ENCODE measurements at regions not wholly inside any gene's neighbourhood (a gene's known extent, or its start where the extent isn't known, plus 50 kb on each side); places are given as distances from the start of the nearest gene placed in this dataset.

DNA sequence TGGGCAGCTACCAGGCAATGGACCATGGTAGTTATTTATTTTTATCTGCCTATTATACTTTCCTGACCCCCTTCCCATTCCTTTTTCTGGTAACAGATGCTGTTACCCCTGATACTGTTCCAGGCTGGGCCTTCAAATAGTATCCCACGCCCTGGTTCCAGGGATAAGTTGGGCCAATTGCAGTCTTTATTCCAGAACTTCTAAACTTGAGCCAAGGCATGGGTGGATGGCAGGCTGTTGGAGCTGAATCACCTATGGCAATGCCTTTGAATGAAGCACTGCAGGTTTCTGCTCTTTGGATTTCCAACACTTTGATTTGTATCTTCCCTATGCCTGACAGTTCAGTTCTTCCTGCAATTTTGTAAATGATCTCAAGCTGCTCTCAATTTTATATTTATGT lies 99.2 kb upstream of the LHCGR start:
- no peaks in the 10 kb centered on the region for H3K9me3 Mint-ChIP-seq
- no peak for DNase-seq (ENCODE audit: low spot score in 2 of 2, unreplicated experiment in 2 of 2)
- H3K27me3 Mint-ChIP-seq (ENCODE audit: low read depth) = peaks cover 5% of the 10 kb centered on the region
- no peak for TF ChIP-seq CTCF (IDR thresholded peaks at IDR 0.05; ENCODE audit: unreplicated experiment)
- no peak overlapping the region for H3K27ac Mint-ChIP-seq
- no peak overlapping the region for H3K4me3 Mint-ChIP-seq
- H3K4me1 Mint-ChIP-seq = no peaks in the 10 kb centered on the region
- no peaks in the 10 kb centered on the region for H3K36me3 Mint-ChIP-seq

GRCh38 chr2:48852938-48853337 lies 97.4 kb upstream of the LHCGR start:
- Mint-ChIP-seq H3K27me3 (ENCODE audit: low read depth) (peaks cover 5% of the 10 kb centered on the region), H3K4me1 (no peaks in the 10 kb centered on the region), H3K9me3 (no peaks in the 10 kb centered on the region), H3K36me3 (no peaks in the 10 kb centered on the region), H3K27ac (no peak overlapping the region), H3K4me3 (no peak overlapping the region)
- no peak for TF ChIP-seq CTCF (IDR thresholded peaks at IDR 0.05; ENCODE audit: unreplicated experiment)
- DNase-seq (ENCODE audit: low spot score in 2 of 2, unreplicated experiment in 2 of 2) = no peak

- H3K4me1 Mint-ChIP-seq = no peaks in the 10 kb centered on the region
- no peak for DNase-seq (ENCODE audit: low spot score in 2 of 2, unreplicated experiment in 2 of 2)
- no peaks in the 10 kb centered on the region for H3K36me3 Mint-ChIP-seq
- no peaks in the 10 kb centered on the region for H3K9me3 Mint-ChIP-seq
- TF ChIP-seq CTCF (IDR thresholded peaks at IDR 0.05; ENCODE audit: unreplicated experiment) = no peak
- H3K4me3 Mint-ChIP-seq = no peak overlapping the region
- no peak overlapping the region for H3K27ac Mint-ChIP-seq
- peaks cover 4% of the 10 kb centered on the region for H3K27me3 Mint-ChIP-seq (ENCODE audit: low read depth)
Observed at GRCh38 chr2:48851161-48851560, 95.6 kb upstream of the LHCGR start.

DNA sequence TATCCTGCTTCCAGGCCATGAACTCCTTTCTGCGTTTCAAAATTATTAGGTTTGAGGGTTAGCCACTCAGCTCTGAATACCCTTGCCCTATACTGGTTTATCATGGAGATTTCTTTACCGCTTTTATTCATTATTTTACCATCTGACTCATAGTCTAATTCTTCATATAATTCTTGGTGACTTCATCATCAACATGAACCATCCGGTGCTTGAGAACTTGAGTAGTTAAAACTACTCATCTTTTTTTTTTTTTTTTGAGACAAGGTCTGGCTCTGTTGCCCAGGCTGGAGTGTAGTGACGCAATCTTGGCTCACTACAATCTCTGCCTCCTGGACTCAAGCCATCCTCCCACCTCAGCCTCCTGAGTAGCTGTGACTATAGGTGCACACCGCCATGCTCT lies 94.2 kb upstream of the LHCGR start:
- no peak for DNase-seq (ENCODE audit: low spot score in 2 of 2, unreplicated experiment in 2 of 2)
- no peaks in the 10 kb centered on the region for H3K9me3 Mint-ChIP-seq
- no peaks in the 10 kb centered on the region for H3K36me3 Mint-ChIP-seq
- no peak for TF ChIP-seq CTCF (IDR thresholded peaks at IDR 0.05; ENCODE audit: unreplicated experiment)
- H3K4me3 Mint-ChIP-seq = no peak overlapping the region
- H3K4me1 Mint-ChIP-seq = peaks cover 5% of the 10 kb centered on the region
- no peak overlapping the region for H3K27ac Mint-ChIP-seq
- no peaks in the 10 kb centered on the region for H3K27me3 Mint-ChIP-seq (ENCODE audit: low read depth)

DNA sequence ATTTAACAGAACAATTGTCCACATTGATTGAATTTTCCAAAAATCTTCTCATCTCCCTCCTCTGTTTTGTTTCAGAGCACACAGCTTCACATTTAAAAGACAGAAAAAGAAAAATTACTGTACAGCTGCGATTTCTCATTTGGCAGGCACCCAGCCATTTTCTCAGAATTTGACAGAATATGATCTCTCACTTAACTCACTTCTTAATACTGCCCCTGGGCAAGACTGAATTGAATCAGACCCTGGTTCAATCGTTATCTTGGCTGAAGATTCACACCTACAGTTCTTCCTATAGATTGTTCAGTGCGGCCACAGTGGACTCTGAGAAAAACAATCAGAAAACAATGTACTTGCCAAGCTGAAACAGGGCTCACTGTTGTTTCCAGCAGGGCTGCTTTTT lies 90.2 kb upstream of the LHCGR start:
- H3K4me3 Mint-ChIP-seq = no peak overlapping the region
- no peaks in the 10 kb centered on the region for H3K36me3 Mint-ChIP-seq
- no peaks in the 10 kb centered on the region for H3K9me3 Mint-ChIP-seq
- no peak for TF ChIP-seq CTCF (IDR thresholded peaks at IDR 0.05; ENCODE audit: unreplicated experiment)
- DNase-seq (ENCODE audit: low spot score in 2 of 2, unreplicated experiment in 2 of 2) = no peak
- H3K4me1 Mint-ChIP-seq = peaks cover 5% of the 10 kb centered on the region
- H3K27ac Mint-ChIP-seq = no peak overlapping the region
- no peaks in the 10 kb centered on the region for H3K27me3 Mint-ChIP-seq (ENCODE audit: low read depth)

Data from mesothelial cell of epicardium (in vitro differentiated cells).